ENCODE measurements at regions not wholly inside any gene's neighbourhood (a gene's known extent, or its start where the extent isn't known, plus 50 kb on each side); places are given as distances from the start of the nearest gene placed in this dataset.

GRCh38 chr11:92829121-92829520, 140.3 kb upstream of the MTNR1B start:
- no peaks in the 10 kb centered on the region for H3K9me3 ChIP-seq
- H3K4me3 ChIP-seq (ENCODE audit: low read depth, low read length): no peak overlapping the region
- no peaks in the 10 kb centered on the region for H3K27me3 ChIP-seq
- TF ChIP-seq CTCF (IDR thresholded peaks at IDR 0.05; ENCODE audit: low read depth, low read length): no peak
- no peak for DNase-seq
- no peaks in the 10 kb centered on the region for H3K36me3 ChIP-seq
- H3K4me1 ChIP-seq: peaks cover 10% of the 10 kb centered on the region

DNA sequence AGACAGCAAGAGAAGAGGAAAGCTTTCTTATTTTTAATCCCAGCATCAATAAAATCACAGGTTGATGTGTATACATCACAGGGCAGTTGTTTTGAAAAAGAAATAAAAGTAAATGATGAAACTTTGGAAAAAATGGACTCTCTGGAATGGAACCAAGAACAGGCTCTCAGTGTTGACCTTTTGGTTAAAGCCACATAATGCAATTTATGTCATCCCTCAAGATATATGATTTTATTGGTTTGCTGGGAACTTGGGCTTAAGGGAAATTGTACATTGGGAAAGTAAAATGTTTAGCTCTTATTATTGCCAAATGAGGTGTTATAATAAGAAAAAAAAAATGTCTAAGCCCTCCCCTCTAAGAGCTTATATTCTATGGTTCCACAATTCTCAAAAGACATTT, 139.8 kb upstream of the MTNR1B start:
- H3K9me3 ChIP-seq: no peaks in the 10 kb centered on the region
- no peaks in the 10 kb centered on the region for H3K27me3 ChIP-seq
- TF ChIP-seq CTCF (IDR thresholded peaks at IDR 0.05; ENCODE audit: low read depth, low read length): no peak
- H3K36me3 ChIP-seq: no peaks in the 10 kb centered on the region
- DNase-seq: no peak
- no peak overlapping the region for H3K4me3 ChIP-seq (ENCODE audit: low read depth, low read length)
- H3K4me1 ChIP-seq: peaks cover 10% of the 10 kb centered on the region

- Histone ChIP-seq H3K27me3 (no peaks in the 10 kb centered on the region), H3K4me1 (peaks cover 10% of the 10 kb centered on the region), H3K4me3 (ENCODE audit: low read depth, low read length) (no peak overlapping the region), H3K36me3 (no peaks in the 10 kb centered on the region), H3K9me3 (no peaks in the 10 kb centered on the region)
- no peak for DNase-seq
- no peak for TF ChIP-seq CTCF (IDR thresholded peaks at IDR 0.05; ENCODE audit: low read depth, low read length)
These were observed 138.9 kb upstream of the MTNR1B start for GRCh38 chr11:92830377-92831155.

GRCh38 chr11:92834296-92835020, 135.0 kb upstream of the MTNR1B start:
- H3K27me3 ChIP-seq: no peaks in the 10 kb centered on the region
- H3K9me3 ChIP-seq: no peaks in the 10 kb centered on the region
- no peak for DNase-seq
- H3K4me3 ChIP-seq (ENCODE audit: low read depth, low read length): no peak overlapping the region
- no peaks in the 10 kb centered on the region; the same call in none of the 2 replicates for H3K4me1 ChIP-seq
- TF ChIP-seq CTCF (IDR thresholded peaks at IDR 0.05; ENCODE audit: low read depth, low read length): no peak
- H3K36me3 ChIP-seq: no peaks in the 10 kb centered on the region

DNA sequence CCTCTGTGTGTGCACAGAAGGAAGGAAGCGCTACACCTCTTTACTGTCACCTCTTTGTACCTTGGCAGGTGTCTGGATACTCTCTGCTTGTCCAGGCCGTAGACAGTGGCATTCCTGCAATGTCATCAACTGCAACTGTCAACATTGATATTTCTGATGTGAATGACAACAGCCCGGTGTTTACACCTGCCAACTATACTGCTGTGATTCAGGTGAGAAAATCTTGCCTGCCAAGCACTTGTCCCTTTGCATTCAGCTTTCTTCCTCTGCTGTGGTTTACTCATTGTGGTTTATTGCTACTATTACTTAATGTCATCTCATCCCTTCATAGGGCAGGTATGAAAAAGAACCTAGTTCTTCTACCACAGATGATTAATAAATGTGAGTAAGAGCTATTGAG, 131.9 kb upstream of the MTNR1B start:
- Histone ChIP-seq H3K4me1 (no peaks in the 10 kb centered on the region), H3K27me3 (no peaks in the 10 kb centered on the region), H3K4me3 (ENCODE audit: low read depth, low read length) (no peak overlapping the region), H3K9me3 (no peaks in the 10 kb centered on the region), H3K36me3 (no peaks in the 10 kb centered on the region)
- TF ChIP-seq CTCF (IDR thresholded peaks at IDR 0.05; ENCODE audit: low read depth, low read length): no peak
- no peak for DNase-seq

DNA sequence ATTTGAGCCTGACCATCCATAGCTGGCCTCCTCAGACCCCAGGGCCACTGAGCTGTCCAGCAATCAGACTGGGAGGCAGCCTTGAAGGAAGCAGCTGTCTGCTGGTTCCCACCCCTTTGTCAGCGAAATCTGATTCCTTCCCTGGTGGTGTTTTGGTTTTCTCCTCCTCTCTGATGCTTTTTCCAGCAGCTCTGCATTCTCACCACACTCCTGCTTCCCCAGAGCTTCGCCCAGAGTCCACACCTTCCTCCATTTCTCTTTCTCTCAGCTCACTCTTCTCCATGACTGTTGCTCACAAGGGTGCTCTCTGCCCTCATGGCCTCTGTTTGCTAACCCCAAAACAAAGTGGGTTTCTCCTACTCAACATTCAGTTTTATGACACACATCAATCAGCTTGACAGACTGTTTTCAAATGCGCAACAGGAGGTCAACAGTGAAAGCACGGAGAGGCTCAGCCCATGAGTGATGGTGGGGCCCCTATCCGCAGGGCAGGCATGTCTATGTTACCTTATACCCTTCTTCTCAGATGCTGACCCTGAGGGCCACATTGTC, 130.6 kb upstream of the MTNR1B start:
- no peak overlapping the region for H3K4me3 ChIP-seq (ENCODE audit: low read depth, low read length)
- TF ChIP-seq CTCF (IDR thresholded peaks at IDR 0.05; ENCODE audit: low read depth, low read length): no peak
- H3K36me3 ChIP-seq: no peaks in the 10 kb centered on the region
- H3K4me1 ChIP-seq: no peaks in the 10 kb centered on the region
- no peaks in the 10 kb centered on the region for H3K9me3 ChIP-seq
- H3K27me3 ChIP-seq: no peaks in the 10 kb centered on the region
- DNase-seq: no peak
